ENCODE measurements at regions not wholly inside any gene's neighbourhood (a gene's known extent, or its start where the extent isn't known, plus 50 kb on each side); places are given as distances from the start of the nearest gene placed in this dataset.

DNA sequence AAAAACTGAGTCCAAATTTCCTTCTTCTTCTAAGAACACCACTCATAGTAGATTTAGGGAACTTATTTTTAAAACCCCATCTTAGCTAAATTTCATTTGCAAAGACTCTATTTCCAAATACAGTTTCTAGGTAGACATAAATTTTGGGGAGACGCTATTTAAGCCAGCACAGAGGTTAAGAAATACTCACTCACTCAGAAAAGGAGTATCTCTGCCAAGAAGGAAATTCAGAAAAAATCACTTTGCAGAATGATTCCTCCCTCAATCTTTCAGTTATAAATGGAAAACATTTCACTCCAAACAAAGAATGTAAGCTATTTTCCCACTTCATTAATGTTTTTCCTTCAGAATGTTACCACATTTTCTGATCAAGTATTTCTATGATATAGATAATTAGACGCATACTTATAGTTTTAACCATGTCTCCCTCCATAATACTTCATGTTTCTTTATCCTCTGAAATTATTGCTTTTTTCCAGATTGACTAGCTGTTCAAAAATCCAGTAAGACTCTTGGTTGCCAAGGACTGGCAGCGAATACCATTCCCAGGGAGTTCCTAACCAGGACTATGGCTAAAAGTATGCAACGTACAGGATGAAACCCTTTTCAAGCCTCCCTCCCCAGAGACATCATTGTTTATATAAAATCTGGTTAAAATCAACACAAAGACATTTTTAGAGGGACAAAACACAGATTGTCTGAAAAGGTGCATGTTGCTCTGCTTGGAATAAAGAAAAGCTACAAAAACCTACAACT, 52.5 kb upstream of the RXFP2 start:
- no peak for DNase-seq (ENCODE audit: low spot score)

Data from ecto neural progenitor cell (in vitro differentiated cells).